ENCODE measurements at regions not wholly inside any gene's neighbourhood (a gene's known extent, or its start where the extent isn't known, plus 50 kb on each side); places are given as distances from the start of the nearest gene placed in this dataset.
"Not testable (repeated sequence)": the region's sequence is repeated elsewhere in the genome, so short reads cannot be mapped to it uniquely, and the experiment has no call there.

DNA sequence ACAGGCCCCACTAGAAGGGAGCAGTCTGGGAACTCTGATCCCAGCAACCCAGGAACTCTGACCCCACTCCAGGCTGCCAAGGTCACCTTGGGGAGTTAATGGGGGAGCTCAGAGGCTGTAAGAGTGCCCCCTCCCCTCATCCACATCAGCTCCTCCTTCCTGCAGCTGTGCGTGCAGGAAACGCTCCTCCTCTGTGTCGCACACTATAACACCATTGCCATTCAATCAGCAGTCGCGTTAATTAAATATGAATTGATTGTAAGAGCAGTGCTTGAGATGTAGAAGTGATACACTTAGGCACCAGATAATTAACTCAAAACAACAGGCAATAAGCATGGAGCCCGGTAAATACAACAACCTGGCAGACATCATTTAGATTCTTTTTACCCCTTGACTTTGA lies 205.7 kb downstream of the MATN1 start:
- not testable (repeated sequence) for H3K36me3 ChIP-seq (ENCODE audit: control insufficient read depth, insufficient read depth, low read length); H3K9me3 ChIP-seq (ENCODE audit: control insufficient read depth, low read length); H3K4me3 ChIP-seq (ENCODE audit: insufficient read depth, low read depth, low read length, poor library complexity, severe bottlenecking); H3K27me3 ChIP-seq (replicated peaks; ENCODE audit: control insufficient read depth, insufficient read depth, low read length, poor library complexity, severe bottlenecking); DNase-seq; H3K27ac ChIP-seq (ENCODE audit: insufficient read depth, low read length, poor library complexity, severe bottlenecking); H3K4me1 ChIP-seq (ENCODE audit: control insufficient read depth, insufficient read depth, low read length, poor library complexity, severe bottlenecking)

DNA sequence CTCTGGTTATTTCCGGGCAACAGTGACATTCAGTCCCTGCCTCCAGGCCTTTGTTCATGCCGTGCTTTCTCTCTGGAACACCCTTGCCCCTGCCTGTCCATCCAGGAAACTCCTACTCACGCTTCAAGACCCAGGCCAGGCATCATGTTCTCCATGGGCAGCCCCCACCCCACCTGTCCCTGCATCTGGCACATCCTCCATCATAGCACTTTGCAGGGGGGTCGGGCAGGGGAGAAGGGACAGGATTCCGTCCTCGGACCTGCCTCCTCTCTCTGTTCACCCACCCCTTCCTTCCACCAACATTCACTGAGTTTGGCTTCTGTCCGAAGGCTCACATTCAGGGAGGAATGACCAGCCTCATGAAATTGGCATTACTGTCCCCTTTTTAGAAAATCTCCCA lies 206.1 kb downstream of the MATN1 start:
- not testable (repeated sequence) for H3K4me1 ChIP-seq (ENCODE audit: control insufficient read depth, insufficient read depth, low read length, poor library complexity, severe bottlenecking); DNase-seq; H3K9me3 ChIP-seq (ENCODE audit: control insufficient read depth, low read length); H3K27ac ChIP-seq (ENCODE audit: insufficient read depth, low read length, poor library complexity, severe bottlenecking); H3K36me3 ChIP-seq (ENCODE audit: control insufficient read depth, insufficient read depth, low read length); H3K4me3 ChIP-seq (ENCODE audit: insufficient read depth, low read depth, low read length, poor library complexity, severe bottlenecking); H3K27me3 ChIP-seq (replicated peaks; ENCODE audit: control insufficient read depth, insufficient read depth, low read length, poor library complexity, severe bottlenecking)

DNA sequence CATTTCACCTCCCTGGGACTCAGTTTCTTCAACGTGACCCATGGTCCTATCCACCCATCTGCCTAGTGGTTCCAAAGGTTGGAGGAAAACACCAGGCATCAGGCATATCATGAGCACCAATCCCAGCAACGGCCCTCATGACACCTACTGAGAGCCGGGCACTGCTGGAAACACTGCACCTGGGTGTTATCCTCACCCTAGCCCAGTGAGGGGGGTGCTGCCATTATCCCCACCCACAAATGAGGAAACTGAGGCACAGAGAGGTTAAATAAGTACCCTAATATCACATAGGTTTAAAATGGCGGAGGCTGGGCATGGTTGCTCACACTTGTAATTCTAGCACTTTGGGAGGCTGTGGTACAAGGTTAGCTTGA lies 206.9 kb downstream of the MATN1 start:
- H3K27ac ChIP-seq (ENCODE audit: insufficient read depth, low read length, poor library complexity, severe bottlenecking): no peak overlapping the region
- H3K4me1 ChIP-seq (ENCODE audit: control insufficient read depth, insufficient read depth, low read length, poor library complexity, severe bottlenecking): no peaks in the 10 kb centered on the region
- no peak overlapping the region for H3K4me3 ChIP-seq (ENCODE audit: insufficient read depth, low read depth, low read length, poor library complexity, severe bottlenecking)
- no peak for DNase-seq
- H3K9me3 ChIP-seq (ENCODE audit: control insufficient read depth, low read length): no peaks in the 10 kb centered on the region
- H3K27me3 ChIP-seq (replicated peaks; ENCODE audit: control insufficient read depth, insufficient read depth, low read length, poor library complexity, severe bottlenecking): no peaks in the 10 kb centered on the region
- H3K36me3 ChIP-seq (ENCODE audit: control insufficient read depth, insufficient read depth, low read length): no peaks in the 10 kb centered on the region

DNA sequence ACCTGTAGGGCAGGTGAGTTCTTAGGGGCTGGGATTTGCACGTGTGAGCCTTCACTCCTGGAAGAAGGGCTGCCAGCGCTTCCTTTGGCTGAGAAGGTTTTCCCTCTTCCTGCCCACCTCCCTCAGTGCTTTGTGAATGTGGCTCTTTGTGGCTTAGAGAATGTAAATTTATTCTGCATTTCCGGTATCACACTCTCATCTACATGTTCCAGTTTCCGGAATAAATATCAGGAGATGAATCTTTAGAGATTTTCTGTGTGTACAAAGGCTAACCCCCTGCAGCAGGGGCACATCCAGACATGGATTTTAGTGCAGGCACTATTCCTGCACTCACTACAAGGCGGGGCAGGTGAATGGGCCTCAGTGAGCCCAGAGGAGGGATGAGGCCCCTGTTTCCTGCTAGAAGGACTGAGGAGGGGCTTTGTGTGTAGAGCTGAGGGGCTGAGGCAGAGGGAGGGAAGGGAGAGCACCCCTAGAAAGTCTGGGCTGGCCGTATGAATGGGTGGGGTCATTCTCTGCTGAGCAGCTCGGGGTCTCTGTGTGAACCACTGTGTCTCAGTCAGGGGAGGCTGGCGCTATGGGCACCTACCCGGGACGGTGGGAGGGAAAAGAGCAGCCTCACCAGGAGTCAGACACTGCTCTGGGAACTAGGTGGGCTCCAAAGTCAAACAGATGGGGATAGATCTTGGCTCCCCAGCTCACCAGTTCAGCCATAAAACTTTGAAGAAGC lies 207.5 kb downstream of the MATN1 start:
- Histone ChIP-seq H3K36me3 (ENCODE audit: control insufficient read depth, insufficient read depth, low read length) (no peaks in the 10 kb centered on the region), H3K27me3 (replicated peaks; ENCODE audit: control insufficient read depth, insufficient read depth, low read length, poor library complexity, severe bottlenecking) (no peaks in the 10 kb centered on the region)
- no peak for DNase-seq

DNA sequence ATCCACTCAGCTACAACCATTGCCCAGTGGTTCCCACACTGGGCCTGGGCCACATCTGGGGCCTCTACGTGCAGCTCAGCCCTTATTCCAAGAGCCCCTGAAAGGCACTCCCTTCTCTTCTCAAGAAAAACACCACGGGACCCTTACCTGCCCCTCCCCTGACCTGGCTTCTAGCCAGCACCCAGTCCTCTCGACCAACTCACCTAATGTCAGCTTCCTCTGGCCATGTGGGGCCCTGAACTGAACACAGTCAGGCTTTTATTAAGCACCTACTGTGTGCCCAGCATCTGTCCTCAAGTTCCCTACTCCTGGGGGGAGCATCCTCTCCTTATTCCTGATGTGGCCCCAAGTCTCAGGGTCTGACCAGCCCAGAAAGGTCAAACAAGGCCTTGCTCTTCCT lies 208.4 kb downstream of the MATN1 start:
- no peak for DNase-seq
- Histone ChIP-seq H3K4me1 (ENCODE audit: control insufficient read depth, insufficient read depth, low read length, poor library complexity, severe bottlenecking) (no peaks in the 10 kb centered on the region), H3K27me3 (replicated peaks; ENCODE audit: control insufficient read depth, insufficient read depth, low read length, poor library complexity, severe bottlenecking) (no peaks in the 10 kb centered on the region), H3K27ac (ENCODE audit: insufficient read depth, low read length, poor library complexity, severe bottlenecking) (no peak overlapping the region), H3K9me3 (ENCODE audit: control insufficient read depth, low read length) (no peaks in the 10 kb centered on the region), H3K4me3 (ENCODE audit: insufficient read depth, low read depth, low read length, poor library complexity, severe bottlenecking) (no peak overlapping the region), H3K36me3 (ENCODE audit: control insufficient read depth, insufficient read depth, low read length) (no peaks in the 10 kb centered on the region)

More for the DNA sequence above, 207.5 kb downstream of the MATN1 start:
- Histone ChIP-seq H3K9me3 (ENCODE audit: control insufficient read depth, low read length) (no peaks in the 10 kb centered on the region), H3K4me3 (ENCODE audit: insufficient read depth, low read depth, low read length, poor library complexity, severe bottlenecking) (no peak overlapping the region), H3K4me1 (ENCODE audit: control insufficient read depth, insufficient read depth, low read length, poor library complexity, severe bottlenecking) (no peaks in the 10 kb centered on the region), H3K27ac (ENCODE audit: insufficient read depth, low read length, poor library complexity, severe bottlenecking) (no peak overlapping the region)

DNA sequence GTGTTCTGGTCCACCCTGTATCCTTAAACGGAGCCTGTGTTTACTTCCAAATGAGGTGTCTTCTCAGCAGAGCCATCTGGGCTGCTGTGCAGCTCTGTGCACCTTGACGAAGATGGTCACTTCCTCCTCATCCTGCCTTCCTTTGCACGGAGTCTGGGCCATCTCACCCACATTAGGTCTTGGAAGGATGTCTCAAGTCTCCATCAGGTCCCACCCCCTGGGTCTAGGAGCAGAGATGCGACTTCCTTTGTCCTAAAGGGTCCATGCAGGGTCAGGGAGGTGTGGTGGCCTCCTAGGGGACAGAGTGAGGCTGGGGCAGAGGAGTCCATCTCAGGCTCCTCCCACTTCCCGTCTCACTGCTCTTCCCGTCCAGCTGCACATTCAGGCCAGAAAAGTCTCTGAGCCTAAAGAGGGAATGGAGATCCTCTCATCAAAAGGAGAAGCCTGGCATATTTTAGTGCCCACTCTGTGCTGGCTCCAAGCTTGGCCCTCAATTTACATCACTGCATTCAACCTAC lies 209.2 kb downstream of the MATN1 start:
- H3K27me3 ChIP-seq (replicated peaks; ENCODE audit: control insufficient read depth, insufficient read depth, low read length, poor library complexity, severe bottlenecking): no peaks in the 10 kb centered on the region
- DNase-seq: no peak
- no peaks in the 10 kb centered on the region for H3K36me3 ChIP-seq (ENCODE audit: control insufficient read depth, insufficient read depth, low read length)
- no peak overlapping the region for H3K27ac ChIP-seq (ENCODE audit: insufficient read depth, low read length, poor library complexity, severe bottlenecking)
- H3K9me3 ChIP-seq (ENCODE audit: control insufficient read depth, low read length): no peaks in the 10 kb centered on the region
- H3K4me1 ChIP-seq (ENCODE audit: control insufficient read depth, insufficient read depth, low read length, poor library complexity, severe bottlenecking): no peaks in the 10 kb centered on the region
- no peak overlapping the region for H3K4me3 ChIP-seq (ENCODE audit: insufficient read depth, low read depth, low read length, poor library complexity, severe bottlenecking)

DNA sequence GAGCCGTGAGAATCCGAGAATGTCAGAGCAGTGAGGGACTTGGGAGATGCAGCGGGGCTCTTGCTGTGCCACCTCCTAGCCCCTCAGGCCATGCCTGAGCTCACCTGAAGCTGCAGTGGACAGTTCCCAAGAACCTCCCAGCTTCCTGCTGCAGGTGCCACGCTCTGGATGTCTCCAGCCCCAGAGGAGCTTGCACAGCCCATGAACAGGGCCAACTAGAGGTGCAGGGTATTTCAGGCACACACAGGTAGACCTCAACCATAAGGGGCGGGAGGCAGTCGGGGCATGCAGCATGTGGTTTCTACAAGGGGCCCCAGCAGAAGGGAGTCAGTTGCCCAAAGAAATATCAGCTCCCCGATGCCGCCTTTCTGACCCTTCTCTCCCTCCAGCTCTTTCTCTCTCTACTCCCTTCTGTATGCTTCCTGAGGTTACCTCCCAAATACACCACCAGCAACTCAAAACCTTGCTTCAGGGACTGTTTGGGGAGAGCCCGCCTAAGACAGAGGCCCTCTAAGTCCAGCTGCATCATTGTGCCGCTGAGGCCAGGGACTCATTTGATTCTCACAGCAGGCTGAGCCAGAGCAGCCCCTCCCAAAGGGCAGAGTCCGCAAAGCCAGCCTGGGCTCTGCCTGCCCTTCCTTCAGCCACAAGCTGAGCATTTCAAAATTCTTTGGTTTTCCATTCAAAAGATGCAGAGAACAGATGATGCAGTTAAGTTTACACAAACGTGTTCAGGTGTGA lies 209.8 kb downstream of the MATN1 start:
- Histone ChIP-seq H3K9me3 (ENCODE audit: control insufficient read depth, low read length) (no peaks in the 10 kb centered on the region), H3K27me3 (replicated peaks; ENCODE audit: control insufficient read depth, insufficient read depth, low read length, poor library complexity, severe bottlenecking) (no peaks in the 10 kb centered on the region), H3K4me3 (ENCODE audit: insufficient read depth, low read depth, low read length, poor library complexity, severe bottlenecking) (no peak overlapping the region), H3K36me3 (ENCODE audit: control insufficient read depth, insufficient read depth, low read length) (no peaks in the 10 kb centered on the region), H3K27ac (ENCODE audit: insufficient read depth, low read length, poor library complexity, severe bottlenecking) (no peak overlapping the region), H3K4me1 (ENCODE audit: control insufficient read depth, insufficient read depth, low read length, poor library complexity, severe bottlenecking) (no peaks in the 10 kb centered on the region)
- no peak for DNase-seq

DNA sequence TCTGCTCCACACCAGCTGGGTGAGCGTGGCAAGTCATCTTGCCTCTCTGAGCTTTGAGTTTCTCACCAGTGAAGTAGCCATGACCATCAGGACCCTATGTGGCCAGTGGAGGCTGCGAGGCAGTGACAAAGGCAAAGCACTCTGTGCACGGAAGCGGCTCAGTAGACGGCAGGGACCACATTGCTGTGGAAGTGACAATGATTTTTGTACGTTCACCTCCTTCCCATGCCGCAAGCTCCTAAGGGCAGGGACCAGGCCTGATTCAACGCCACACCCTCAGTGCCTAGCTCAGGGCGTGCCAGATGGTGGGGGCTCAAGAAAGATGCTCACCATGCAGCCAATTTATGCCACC lies 210.5 kb downstream of the MATN1 start:
- DNase-seq: no peak
- Histone ChIP-seq H3K27me3 (replicated peaks; ENCODE audit: control insufficient read depth, insufficient read depth, low read length, poor library complexity, severe bottlenecking) (no peaks in the 10 kb centered on the region), H3K4me3 (ENCODE audit: insufficient read depth, low read depth, low read length, poor library complexity, severe bottlenecking) (no peak overlapping the region), H3K9me3 (ENCODE audit: control insufficient read depth, low read length) (no peaks in the 10 kb centered on the region), H3K36me3 (ENCODE audit: control insufficient read depth, insufficient read depth, low read length) (no peaks in the 10 kb centered on the region), H3K27ac (ENCODE audit: insufficient read depth, low read length, poor library complexity, severe bottlenecking) (no peak overlapping the region), H3K4me1 (ENCODE audit: control insufficient read depth, insufficient read depth, low read length, poor library complexity, severe bottlenecking) (no peaks in the 10 kb centered on the region)

DNA sequence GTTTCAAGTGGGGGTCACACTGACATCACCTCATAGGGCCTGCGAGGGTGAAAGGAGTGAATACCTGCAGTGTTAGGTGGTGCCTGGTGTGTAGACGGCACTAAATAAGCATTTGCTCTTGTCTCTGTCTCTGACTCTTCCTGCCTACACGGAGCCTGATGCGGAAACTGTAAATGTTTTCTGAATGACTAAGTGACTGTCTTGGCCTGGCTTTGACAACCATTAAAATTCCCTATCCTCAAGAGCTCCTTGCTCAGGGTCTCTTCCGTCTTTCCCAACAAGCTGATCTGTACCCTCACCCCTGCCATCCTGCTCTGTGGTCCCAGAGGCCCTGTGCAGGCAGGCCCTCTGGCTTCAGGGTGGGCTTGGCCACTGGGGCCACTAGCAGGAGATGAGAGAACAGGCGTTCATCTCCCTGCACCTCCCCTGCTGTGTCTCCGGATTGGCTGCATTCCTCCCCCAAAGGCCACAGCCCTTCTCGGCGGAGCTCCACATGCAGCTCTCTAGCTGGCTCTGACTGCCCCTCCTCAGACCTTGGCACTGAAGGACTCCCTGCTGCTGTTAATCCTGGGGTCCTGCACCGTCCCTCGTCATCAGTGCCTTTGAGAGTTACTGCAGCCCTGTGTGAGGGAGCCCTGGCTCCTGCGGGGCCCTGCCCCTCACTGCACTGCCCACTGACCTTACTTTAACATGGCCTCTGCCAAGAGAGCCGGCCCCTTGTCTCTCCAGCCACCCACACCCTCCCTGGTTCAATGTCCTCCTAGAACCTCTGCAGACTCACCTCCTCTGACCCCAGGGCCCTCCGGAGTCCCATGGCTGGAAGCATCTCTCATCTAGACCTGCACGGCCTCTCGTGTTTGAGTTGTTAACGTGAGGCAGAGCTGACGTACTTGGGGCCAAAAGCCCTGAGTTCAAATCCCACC lies 211.1 kb downstream of the MATN1 start:
- no peaks in the 10 kb centered on the region for H3K4me1 ChIP-seq (ENCODE audit: control insufficient read depth, insufficient read depth, low read length, poor library complexity, severe bottlenecking)
- H3K9me3 ChIP-seq (ENCODE audit: control insufficient read depth, low read length): no peaks in the 10 kb centered on the region
- H3K27me3 ChIP-seq (replicated peaks; ENCODE audit: control insufficient read depth, insufficient read depth, low read length, poor library complexity, severe bottlenecking): no peaks in the 10 kb centered on the region
- DNase-seq: no peak
- no peak overlapping the region for H3K27ac ChIP-seq (ENCODE audit: insufficient read depth, low read length, poor library complexity, severe bottlenecking)
- H3K4me3 ChIP-seq (ENCODE audit: insufficient read depth, low read depth, low read length, poor library complexity, severe bottlenecking): no peak overlapping the region
- no peaks in the 10 kb centered on the region for H3K36me3 ChIP-seq (ENCODE audit: control insufficient read depth, insufficient read depth, low read length)
